HG02763 (cell line): ENCODE measurements at regions not wholly inside any gene's neighbourhood (a gene's known extent, or its start where the extent isn't known, plus 50 kb on each side); places are given as distances from the start of the nearest gene placed in this dataset.

Experiments
- ATAC-seq: cut with Tn5 transposase; IDR thresholded peaks from one replicate; pipeline ENCODE4 v1.9.1; 2021; ENCODE audit warnings: mild to moderate bottlenecking, moderate library complexity; ENCODE audit not compliant: unreplicated experiment

GRCh38 chr14:100436745-100437406, 113.7 kb downstream of the SLC25A47 start:
- ATAC-seq = no peak

- ATAC-seq = no peak
These were observed 115.1 kb downstream of the SLC25A47 start for GRCh38 chr14:100438271-100438670.

- ATAC-seq = no peak
These were observed 115.8 kb downstream of the SLC25A47 start for GRCh38 chr14:100438678-100439592.

GRCh38 chr14:100439781-100440180, 116.6 kb downstream of the SLC25A47 start:
- no peak for ATAC-seq

GRCh38 chr14:100440207-100440631, 117.1 kb downstream of the SLC25A47 start:
- ATAC-seq = no peak

GRCh38 chr14:100440758-100441203, 117.6 kb downstream of the SLC25A47 start:
- ATAC-seq = no peak

- no peak for ATAC-seq
These were observed 118.3 kb downstream of the SLC25A47 start for GRCh38 chr14:100441271-100441947.

- no peak for ATAC-seq
These were observed 118.9 kb downstream of the SLC25A47 start for GRCh38 chr14:100442036-100442435.

- ATAC-seq = no peak
These were observed 119.7 kb downstream of the SLC25A47 start for GRCh38 chr14:100442498-100443490.

- ATAC-seq = no peak
These were observed 120.5 kb downstream of the SLC25A47 start for GRCh38 chr14:100443603-100444002.

GRCh38 chr14:100445436-100446088, 122.4 kb downstream of the SLC25A47 start:
- ATAC-seq = no peak

- ATAC-seq = no peak
These were observed 123.4 kb downstream of the SLC25A47 start for GRCh38 chr14:100446572-100446971.

GRCh38 chr14:100448376-100448775, 125.2 kb downstream of the SLC25A47 start:
- no peak for ATAC-seq

- no peak for ATAC-seq
These were observed 126.3 kb downstream of the SLC25A47 start for GRCh38 chr14:100449225-100449987.

- no peak for ATAC-seq
These were observed 126.9 kb downstream of the SLC25A47 start for GRCh38 chr14:100450049-100450448.

GRCh38 chr14:100450736-100451135, 127.6 kb downstream of the SLC25A47 start:
- no peak for ATAC-seq

- ATAC-seq = no peak
These were observed 128.1 kb downstream of the SLC25A47 start for GRCh38 chr14:100451264-100451663.

- ATAC-seq = no peak
These were observed 130.8 kb downstream of the SLC25A47 start for GRCh38 chr14:100453930-100454329.

GRCh38 chr14:100454437-100454836, 131.3 kb downstream of the SLC25A47 start:
- no peak for ATAC-seq
